Endothelial cell of umbilical vein (primary cell): ENCODE measurements at regions not wholly inside any gene's neighbourhood (a gene's known extent, or its start where the extent isn't known, plus 50 kb on each side); places are given as distances from the start of the nearest gene placed in this dataset.

Source experiments
- BruUV-seq: library from RNA; stranded (reverse); fragments of 400-500 nt; replicated peaks from 2 replicates; lab custom pipeline; 2021; lab: Mats Ljungman, UMichigan
- CTCF ChIA-PET: fragments of 300-600, 350-600 bp; sonication (Branson Sonifier 250); formaldehyde crosslinking; loops from one replicate; lab custom pipeline; 2021; ENCODE audit warnings: antibody characterized with exemption, inconsistent platforms; lab: Charles Lee
- POLR2A ChIA-PET: fragments of 300-600, 350-600 bp; sonication (Branson Sonifier 250); formaldehyde crosslinking; loops from one replicate; lab custom pipeline; 2021; ENCODE audit warnings: antibody characterized with exemption, inconsistent platforms; lab: Charles Lee
- DNase-seq: peaks from one replicate; pipeline ENCODE4 v3.0.0-alpha.2; 2011; ENCODE audit warnings: low read depth, low spot score
- FAIRE-seq: peaks from 2 replicates; lab custom pipeline; 2011; peaks lifted over from hg19 to GRCh38; lab: Jason Lieb, UNC
- H2AFZ ChIP-seq: 2 replicates; pipeline ENCODE4 v1.6.0; 2012; ENCODE audit warnings: low read depth, low read length, control low read depth, inconsistent platforms
- H3K27ac ChIP-seq: 2 replicates; pipeline ENCODE4 v1.5.1; 2011; ENCODE audit warnings: low read depth, mild to moderate bottlenecking, control low read depth, low read length, moderate library complexity; ENCODE audit not compliant: insufficient read depth
- H3K27me3 ChIP-seq, 2 experiments: 2 replicates each; pipeline versions ENCODE4 v1.6.0 to v1.6.1; 2011; ENCODE audit warnings: low read length in 2 of 2, mixed read lengths in 1 of 2; ENCODE audit not compliant: control insufficient read depth in 2 of 2, insufficient read depth in 2 of 2
- H3K36me3 ChIP-seq, 2 experiments: 2 replicates in 1 of 2; 3 replicates in 1 of 2; pipeline ENCODE4 v1.5.1; 2011; ENCODE audit warnings: low read length in 2 of 2, mild to moderate bottlenecking in 1 of 2, moderate library complexity in 1 of 2; ENCODE audit not compliant: control insufficient read depth in 2 of 2, insufficient read depth in 2 of 2; ENCODE audit errors: extremely low read depth in 1 of 2
- H3K4me1 ChIP-seq: 3 replicates; pipeline ENCODE4 v1.5.1; 2011; ENCODE audit warnings: mild to moderate bottlenecking, low read length; ENCODE audit not compliant: control insufficient read depth, insufficient read depth; ENCODE audit errors: extremely low read depth
- H3K4me2 ChIP-seq: 2 replicates; pipeline ENCODE4 v1.6.1; 2011; ENCODE audit warnings: low read length, control low read depth, mixed read lengths; ENCODE audit not compliant: insufficient read depth
- H3K4me3 ChIP-seq, 3 experiments: fragments of 200-600 bp in 1 of 3; sonication (generic), shearing (Covaris generic) in 1 of 3; replicated peaks in 1 of 3; 2 replicates each; pipeline ENCODE4 v1.5.1; 2011 to 2016; ENCODE audit warnings: control low read depth in 3 of 3, low read length in 3 of 3, mild to moderate bottlenecking in 2 of 3, inconsistent platforms in 1 of 3, low read depth in 1 of 3, moderate library complexity in 1 of 3; ENCODE audit not compliant: insufficient read depth in 1 of 3
- H3K79me2 ChIP-seq: 2 replicates; pipeline ENCODE4 v1.6.0; 2012; ENCODE audit warnings: low read length, inconsistent platforms; ENCODE audit not compliant: control insufficient read depth, insufficient read depth
- H3K9ac ChIP-seq: replicated peaks from 2 replicates; pipeline ENCODE3; 2011; ENCODE audit warnings: low read length, control low read depth; ENCODE audit not compliant: insufficient read depth; ENCODE audit errors: extremely low read depth
- H3K9me1 ChIP-seq: replicated peaks from 3 replicates; pipeline ENCODE4 v1.6.0; 2011; ENCODE audit warnings: mild to moderate bottlenecking, low read length; ENCODE audit not compliant: control insufficient read depth, insufficient read depth; ENCODE audit errors: extremely low read depth
- H3K9me3 ChIP-seq: replicated peaks from 2 replicates; pipeline ENCODE4 v1.5.1; 2012; ENCODE audit warnings: low read length, inconsistent platforms; ENCODE audit not compliant: control insufficient read depth, insufficient read depth
- H4K20me1 ChIP-seq: replicated peaks from 2 replicates; pipeline ENCODE3; 2011; ENCODE audit warnings: mild to moderate bottlenecking, low read length; ENCODE audit not compliant: control insufficient read depth, insufficient read depth; ENCODE audit errors: extremely low read depth
- CTCF ChIP-seq, 2 donors: IDR thresholded peaks; 1 replicate in 1 of 2; 2 replicates in 1 of 2; pipeline ENCODE4 v1.5.1; 2011; ENCODE audit warnings: low read length in 2 of 2, mild to moderate bottlenecking in 2 of 2, moderate library complexity in 2 of 2, control low read depth in 1 of 2, inconsistent platforms in 1 of 2, low read depth in 1 of 2; ENCODE audit not compliant: insufficient read depth in 1 of 2; ENCODE audit errors: extremely low read depth in 1 of 2
- EZH2 ChIP-seq: IDR thresholded peaks from 2 replicates; pipeline ENCODE4 v1.6.1; 2012; ENCODE audit warnings: borderline replicate concordance, low read depth, mild to moderate bottlenecking, moderate library complexity, low read length, inconsistent platforms; ENCODE audit not compliant: severe bottlenecking
- FOS ChIP-seq: IDR thresholded peaks from 2 replicates; pipeline ENCODE4 v1.6.1; 2011; ENCODE audit warnings: mild to moderate bottlenecking, low read length, moderate library complexity, borderline replicate concordance; ENCODE audit not compliant: insufficient read depth
- GATA2 ChIP-seq: IDR thresholded peaks from 2 replicates; pipeline ENCODE4 v1.7.0; 2011; ENCODE audit warnings: low read depth, mild to moderate bottlenecking, moderate library complexity, mixed read lengths, low read length; ENCODE audit not compliant: insufficient read length, insufficient read depth
- JUN ChIP-seq: IDR thresholded peaks from 2 replicates; pipeline ENCODE4 v1.6.1; 2011; ENCODE audit warnings: borderline replicate concordance, low read depth; ENCODE audit not compliant: insufficient read length, insufficient read depth
- MYC ChIP-seq: IDR thresholded peaks from one replicate; pipeline ENCODE4 v1.6.1; 2011; ENCODE audit warnings: mild to moderate bottlenecking, low read depth, low read length
- POLR2A ChIP-seq: IDR thresholded peaks from 2 replicates; pipeline ENCODE4 v1.6.1; 2012; ENCODE audit warnings: low read depth, mild to moderate bottlenecking, control low read depth, low read length
- POLR2AphosphoS5 ChIP-seq: IDR thresholded peaks from 2 replicates; pipeline ENCODE4 v1.6.1; 2012; ENCODE audit warnings: low read depth, mild to moderate bottlenecking, control low read depth, low read length, moderate library complexity; ENCODE audit not compliant: insufficient read depth
- dilution Hi-C: fragments of 300-500 bp; cut with MboI; formaldehyde crosslinking; loops from one replicate; pipeline ENCODE4 v1.15.0; 2019; ENCODE audit warnings: low sequenced_read_pairs; ENCODE audit not compliant: extremely low pct_ligation_motif_present
- intact Hi-C: fragments of 100-400 bp; cut with micrococcal nuclease; formaldehyde crosslinking; loops from one replicate; pipeline ENCODE4 v1.10.0; 2022

GRCh38 chr2:221077251-221077650 is 494.9 kb downstream of the EPHA4 start:
- DNase-seq: no peak
- no peak for FAIRE-seq
- H3K27ac ChIP-seq: no peak overlapping the region
- ChIA-PET POLR2A (no interaction called here), CTCF (no interaction called here)
- no peaks in the 10 kb centered on the region for H3K79me2 ChIP-seq
- no peaks in the 10 kb centered on the region for H4K20me1 ChIP-seq
- no peaks in the 10 kb centered on the region for H3K9me3 ChIP-seq
- H3K4me3 ChIP-seq: no peak overlapping the region
- dilution Hi-C loops (no loop called here), intact Hi-C loops (no loop called here)
- no TSS peak for BruUV-seq
- no peak overlapping the region for H3K9ac ChIP-seq
- H2AFZ ChIP-seq: no peak overlapping the region
- peaks cover 3% of the 10 kb centered on the region for H3K4me1 ChIP-seq
- TF ChIP-seq GATA2: no peak
- TF ChIP-seq JUN: no peak
- TF ChIP-seq MYC: no peak
- TF ChIP-seq POLR2AphosphoS5: no peak
- no peak for TF ChIP-seq FOS
- TF ChIP-seq POLR2A: no peak
- no peak for TF ChIP-seq EZH2
- no peaks in the 10 kb centered on the region for H3K9me1 ChIP-seq
- H3K36me3 ChIP-seq: no peaks in the 10 kb centered on the region
- no peak overlapping the region for H3K4me2 ChIP-seq
- H3K27me3 ChIP-seq: no peaks in the 10 kb centered on the region

GRCh38 chr2:221077799-221078198 is 494.3 kb downstream of the EPHA4 start:
- no peak overlapping the region for H2AFZ ChIP-seq
- H3K4me2 ChIP-seq: no peak overlapping the region
- ChIA-PET CTCF (no interaction called here), POLR2A (no interaction called here)
- intact Hi-C loops (no loop called here), dilution Hi-C loops (no loop called here)
- H3K4me1 ChIP-seq: peaks cover 3% of the 10 kb centered on the region
- H4K20me1 ChIP-seq: no peaks in the 10 kb centered on the region
- no peaks in the 10 kb centered on the region for H3K79me2 ChIP-seq
- H3K27ac ChIP-seq: no peak overlapping the region
- no peak overlapping the region for H3K9ac ChIP-seq
- TF ChIP-seq CTCF (IDR thresholded peaks at IDR 0.05; ENCODE audit: extremely low read depth in 1 of 2, insufficient read depth in 1 of 2, low read depth in 1 of 2, low read length in 2 of 2): no peak
- no peak for TF ChIP-seq POLR2A
- TF ChIP-seq EZH2: no peak
- TF ChIP-seq JUN: no peak
- H3K27me3 ChIP-seq: no peaks in the 10 kb centered on the region
- no peaks in the 10 kb centered on the region for H3K36me3 ChIP-seq
- no peak overlapping the region for H3K4me3 ChIP-seq
- H3K9me3 ChIP-seq: no peaks in the 10 kb centered on the region
- no TSS peak for BruUV-seq
- no peaks in the 10 kb centered on the region for H3K9me1 ChIP-seq
- DNase-seq (no peak), FAIRE-seq (no peak)
